IMR-90 (cell line): ENCODE measurements at regions not wholly inside any gene's neighbourhood (a gene's known extent, or its start where the extent isn't known, plus 50 kb on each side); places are given as distances from the start of the nearest gene placed in this dataset.

Experiments
- ATAC-seq: fragments of 200-7000 bp; cut with Tn5 transposase; 2 replicates; pipeline ENCODE4 v1.9.1; 2020; ENCODE audit warnings: low read depth, mild to moderate bottlenecking, moderate library complexity
- BruUV-seq: library from RNA; stranded (reverse); fragments of 400-500 nt; replicated peaks from 2 replicates; lab custom pipeline; 2021; lab: Mats Ljungman, UMichigan
- CTCF ChIA-PET: fragments of 300-600 bp; formaldehyde crosslinking; extraction: SDS; loops from one replicate; lab custom pipeline; 2021; ENCODE audit warnings: antibody characterized with exemption; lab: Yijun Ruan, JAX
- POLR2A ChIA-PET: fragments of 300-600 bp; sonication (Branson Sonifier 250); formaldehyde crosslinking; loops from one replicate; lab custom pipeline; 2022; ENCODE audit warnings: antibody characterized with exemption; ENCODE audit not compliant: unreplicated experiment; lab: Charles Lee
- DNase-seq: peaks from one replicate; pipeline ENCODE4 v3.0.0; 2013
- H2AFZ ChIP-seq: replicated peaks from 2 replicates; pipeline ENCODE3; 2013; ENCODE audit warnings: low read length, mild to moderate bottlenecking; ENCODE audit not compliant: poor library complexity
- H2AK5ac ChIP-seq: 2 replicates; pipeline ENCODE4 v1.6.1; 2013; ENCODE audit warnings: low read depth, low read length, inconsistent platforms
- H2AK9ac ChIP-seq: replicated peaks from 2 replicates; pipeline ENCODE3; 2013; ENCODE audit warnings: mild to moderate bottlenecking, low read depth, low read length, moderate library complexity; ENCODE audit not compliant: poor library complexity
- H2BK120ac ChIP-seq: 2 replicates; pipeline ENCODE4 v1.6.1; 2013; ENCODE audit warnings: low read depth, low read length, inconsistent platforms
- H2BK15ac ChIP-seq: 3 replicates; pipeline ENCODE4 v1.6.1; 2013; ENCODE audit warnings: low read depth, low read length, inconsistent platforms
- H2BK20ac ChIP-seq: 2 replicates; pipeline ENCODE4 v1.6.1; 2013; ENCODE audit warnings: low read depth, mild to moderate bottlenecking, inconsistent platforms, low read length, moderate library complexity
- H2BK5ac ChIP-seq: 2 replicates; pipeline ENCODE4 v1.6.1; 2013; ENCODE audit warnings: mild to moderate bottlenecking, low read depth, low read length, inconsistent platforms; ENCODE audit not compliant: poor library complexity, severe bottlenecking
- H3K14ac ChIP-seq: replicated peaks from 2 replicates; pipeline ENCODE4 v1.6.1; 2013; ENCODE audit warnings: low read depth, low read length, inconsistent platforms
- H3K18ac ChIP-seq: 2 replicates; pipeline ENCODE4 v1.6.1; 2013; ENCODE audit warnings: low read depth, low read length, control low read depth
- H3K23ac ChIP-seq: 2 replicates; pipeline ENCODE4 v1.6.1; 2013; ENCODE audit warnings: low read depth, low read length, inconsistent platforms
- H3K27ac ChIP-seq: 2 replicates; pipeline ENCODE4 v1.5.1; 2013; ENCODE audit warnings: mild to moderate bottlenecking, control low read depth, low read length; ENCODE audit not compliant: insufficient read depth
- H3K27me3 ChIP-seq: 2 replicates; pipeline ENCODE4 v1.6.1; 2013; ENCODE audit warnings: low read length; ENCODE audit not compliant: control insufficient read depth, insufficient read depth
- H3K36me3 ChIP-seq: 2 replicates; pipeline ENCODE4 v1.6.1; 2013; ENCODE audit warnings: low read length, mixed read lengths; ENCODE audit not compliant: control insufficient read depth, insufficient read depth
- H3K4ac ChIP-seq: 2 replicates; pipeline ENCODE4 v1.6.1; 2013; ENCODE audit warnings: low read depth, low read length, inconsistent platforms
- H3K4me1 ChIP-seq: 2 replicates; pipeline ENCODE4 v1.6.1; 2013; ENCODE audit warnings: low read length, mixed read lengths; ENCODE audit not compliant: control insufficient read depth, insufficient read depth
- H3K4me2 ChIP-seq: 2 replicates; pipeline ENCODE4 v1.6.1; 2013; ENCODE audit warnings: low read depth, mild to moderate bottlenecking, control low read depth, low read length, moderate library complexity
- H3K4me3 ChIP-seq: 2 replicates; pipeline ENCODE4 v1.5.1; 2013; ENCODE audit warnings: low read depth, mild to moderate bottlenecking, control low read depth, low read length, moderate library complexity; ENCODE audit not compliant: insufficient read depth
- H3K56ac ChIP-seq: 2 replicates; pipeline ENCODE4 v1.6.1; 2013; ENCODE audit warnings: low read length, inconsistent platforms; ENCODE audit not compliant: insufficient read depth; ENCODE audit errors: extremely low read depth
- H3K79me1 ChIP-seq, 2 experiments: 2 replicates each; pipeline ENCODE4 v1.6.1; 2013; ENCODE audit warnings: low read length in 2 of 2, inconsistent platforms in 1 of 2, low read depth in 1 of 2
- H3K9ac ChIP-seq: 2 replicates; pipeline ENCODE4 v1.6.1; 2013; ENCODE audit warnings: low read depth, low read length, control low read depth
- H3K9me1 ChIP-seq: 2 replicates; pipeline ENCODE4 v1.6.1; 2013; ENCODE audit warnings: low read length, inconsistent platforms; ENCODE audit not compliant: insufficient read depth
- H3K9me3 ChIP-seq: 2 replicates; pipeline ENCODE4 v1.6.1; 2013; ENCODE audit warnings: low read length; ENCODE audit not compliant: control insufficient read depth, insufficient read depth
- H4K20me1 ChIP-seq: 2 replicates; pipeline ENCODE4 v1.6.1; 2013; ENCODE audit warnings: low read length, inconsistent platforms; ENCODE audit not compliant: insufficient read depth
- H4K5ac ChIP-seq: 2 replicates; pipeline ENCODE4 v1.6.1; 2013; ENCODE audit warnings: mild to moderate bottlenecking, low read depth, low read length, control low read depth
- H4K8ac ChIP-seq, 2 experiments: 2 replicates each; pipeline ENCODE4 v1.6.1; 2013; ENCODE audit warnings: low read depth in 2 of 2, low read length in 2 of 2, control low read depth in 1 of 2, inconsistent platforms in 1 of 2
- H4K91ac ChIP-seq: 2 replicates; pipeline ENCODE4 v1.6.1; 2013; ENCODE audit warnings: low read depth, low read length, inconsistent platforms; ENCODE audit not compliant: insufficient read depth
- CEBPB ChIP-seq: IDR thresholded peaks from 2 replicates; pipeline ENCODE4 v1.6.1; 2012; ENCODE audit warnings: low read depth, low read length, improper control_type of control experiment
- CHD1 ChIP-seq: IDR thresholded peaks from 2 replicates; pipeline ENCODE4 v1.6.1; 2012; ENCODE audit warnings: low read depth, low read length, improper control_type of control experiment
- ELK1 ChIP-seq: fragments of 150-350 bp; IDR thresholded peaks from 2 replicates; pipeline ENCODE4 v1.6.1; 2016; ENCODE audit warnings: low read depth, mild to moderate bottlenecking, low read length, moderate library complexity, borderline replicate concordance
- FOS ChIP-seq: fragments of 150-350 bp; IDR thresholded peaks from 2 replicates; pipeline ENCODE4 v1.6.1; 2016; ENCODE audit warnings: low read depth, low read length
- MAFK ChIP-seq: IDR thresholded peaks from 2 replicates; pipeline ENCODE4 v1.6.1; 2012; ENCODE audit warnings: low read depth, low read length, improper control_type of control experiment
- MAZ ChIP-seq: IDR thresholded peaks from 2 replicates; pipeline ENCODE4 v1.6.1; 2012; ENCODE audit warnings: low read depth, mild to moderate bottlenecking, low read length, improper control_type of control experiment, moderate library complexity, borderline replicate concordance
- NFE2L2 ChIP-seq: fragments of 150-350 bp; IDR thresholded peaks from 2 replicates; pipeline ENCODE4 v1.6.1; 2016; ENCODE audit warnings: low read depth, mild to moderate bottlenecking, low read length
- RCOR1 ChIP-seq: IDR thresholded peaks from 2 replicates; pipeline ENCODE4 v1.6.1; 2012; ENCODE audit warnings: mild to moderate bottlenecking, low read length, improper control_type of control experiment; ENCODE audit not compliant: insufficient replicate concordance
- RFX5 ChIP-seq: IDR thresholded peaks from 2 replicates; pipeline ENCODE4 v1.8.0; 2012; ENCODE audit warnings: low read depth, mild to moderate bottlenecking, low read length, moderate library complexity
- SMC3 ChIP-seq: fragments of 150-350 bp; IDR thresholded peaks from 2 replicates; pipeline ENCODE4 v1.6.1; 2016; ENCODE audit warnings: low read depth, mild to moderate bottlenecking, antibody characterized with exemption, low read length, moderate library complexity
- USF2 ChIP-seq: fragments of 150-350 bp; IDR thresholded peaks from 2 replicates; pipeline ENCODE4 v1.6.1; 2017; ENCODE audit warnings: mild to moderate bottlenecking, antibody characterized with exemption, low read length, low read depth
- WGBS, 2 experiments: methylation state at CpG; one replicate each; pipeline versions ENCODE4 v1.1.5 to v1.1.7; 2013; ENCODE audit warnings: missing lambda C conversion rate in 2 of 2; ENCODE audit not compliant: insufficient read length in 1 of 2; ENCODE audit errors: extremely low coverage in 2 of 2; 5-methylcytosine and 5-hydroxymethylcytosine counted together
- dilution Hi-C: fragments of 300-500 bp; cut with HindIII; formaldehyde crosslinking; loops from one replicate; pipeline ENCODE4 v1.14.3; 2018; ENCODE audit warnings: low sequenced_read_pairs; ENCODE audit not compliant: unreplicated experiment
- in situ Hi-C: fragments of 300-500 bp; cut with MboI; formaldehyde crosslinking; loops from 3 replicates; pipeline ENCODE4 v1.14.3; 2019; ENCODE audit warnings: low sequenced_read_pairs, inconsistent platforms, mixed read lengths
- intact Hi-C: fragments of 100-400 bp; cut with micrococcal nuclease; formaldehyde crosslinking; loops from 2 replicates; pipeline ENCODE4 v1.10.0; 2022

GRCh38 chr20:55782912-55783253 lies 222.4 kb downstream of the CBLN4 start:
- Histone ChIP-seq H3K56ac (no peak overlapping the region), H2BK15ac (no peak overlapping the region), H2BK120ac (no peak overlapping the region), H4K91ac (no peak overlapping the region), H2BK5ac (no peak overlapping the region), H4K5ac (no peak overlapping the region), H4K20me1 (no peaks in the 10 kb centered on the region), H2AK5ac (no peak overlapping the region), H3K27ac (no peak overlapping the region), H3K4me1 (no peaks in the 10 kb centered on the region), H3K4me3 (no peak overlapping the region), H3K23ac (no peak overlapping the region), H3K14ac (no peak overlapping the region), H3K4me2 (no peak overlapping the region), H2AK9ac (no peak overlapping the region), H2AFZ (no peak overlapping the region), H3K9me3 (peaks cover 17% of the 10 kb centered on the region), H3K27me3 (no peaks in the 10 kb centered on the region), H3K79me1 (no peaks in the 10 kb centered on the region), H3K9me1 (no peaks in the 10 kb centered on the region), H4K8ac (no peak overlapping the region), H2BK20ac (no peak overlapping the region), H3K36me3 (no peaks in the 10 kb centered on the region), H3K9ac (no peak overlapping the region), H3K18ac (no peak overlapping the region), H3K4ac (no peak overlapping the region)
- dilution Hi-C loops = no loop called here
- TF ChIP-seq CHD1 (no peak), RCOR1 (no peak), RFX5 (no peak), SMC3 (no peak), CEBPB (no peak), USF2 (no peak), MAFK (no peak), ELK1 (no peak), MAZ (no peak), FOS (no peak), NFE2L2 (no peak)
- no peak for ATAC-seq
- 20% methylated on average over 2 of the region's 8 CpGs; no CpG with 5 or more reads in 1 of the 2 experiments for WGBS, 2 experiments
- ChIA-PET POLR2A (no interaction called here), CTCF (no interaction called here)
- intact Hi-C loops = no loop called here
- DNase-seq = no peak
- BruUV-seq = no TSS peak
- in situ Hi-C loops = no loop called here
